H1 (cell line): ENCODE measurements at regions not wholly inside any gene's neighbourhood (a gene's known extent, or its start where the extent isn't known, plus 50 kb on each side); places are given as distances from the start of the nearest gene placed in this dataset.

Experiments
- CTCF ChIA-PET: fragments of 300-600 bp; sonication (Branson Sonifier 250); formaldehyde crosslinking; loops from one replicate; lab custom pipeline; 2021; ENCODE audit not compliant: partially characterized antibody; lab: Charles Lee
- POLR2A ChIA-PET: fragments of 300-600 bp; sonication (Branson Sonifier 250); formaldehyde crosslinking; loops from one replicate; lab custom pipeline; 2021; ENCODE audit warnings: inconsistent platforms; ENCODE audit not compliant: partially characterized antibody; lab: Charles Lee
- DNase-seq, 2 experiments: peaks; one replicate each; pipeline versions ENCODE4 v3.0.0 to v3.0.0-alpha.2; 2010 to 2022; ENCODE audit warnings: low spot score in 2 of 2, low read depth in 1 of 2, mixed read lengths in 1 of 2
- FAIRE-seq: peaks from 2 replicates; lab custom pipeline; 2011; peaks lifted over from hg19 to GRCh38; lab: Jason Lieb, UNC
- H2AFZ ChIP-seq: 2 replicates; pipeline ENCODE4 v1.8.1; 2012; ENCODE audit warnings: low read length, inconsistent platforms
- H2AK5ac ChIP-seq: 2 replicates; pipeline ENCODE4 v1.6.1; 2013; ENCODE audit warnings: low read depth, low read length
- H2BK120ac ChIP-seq: replicated peaks from 2 replicates; pipeline ENCODE3; 2013; ENCODE audit warnings: low read depth, low read length, inconsistent platforms
- H2BK12ac ChIP-seq: 2 replicates; pipeline ENCODE4 v1.6.1; 2013; ENCODE audit warnings: low read depth, low read length
- H2BK15ac ChIP-seq: 2 replicates; pipeline ENCODE4 v1.6.1; 2013; ENCODE audit warnings: low read length
- H2BK20ac ChIP-seq: 2 replicates; pipeline ENCODE4 v1.6.1; 2013; ENCODE audit warnings: low read length
- H2BK5ac ChIP-seq: 2 replicates; pipeline ENCODE4 v1.6.1; 2013; ENCODE audit warnings: low read depth, low read length
- H3K14ac ChIP-seq: 2 replicates; pipeline ENCODE4 v1.6.1; 2013; ENCODE audit warnings: inconsistent platforms; ENCODE audit not compliant: insufficient read length
- H3K18ac ChIP-seq: 2 replicates; pipeline ENCODE4 v1.6.1; 2013; ENCODE audit warnings: low read length; ENCODE audit errors: extremely low read depth
- H3K23ac ChIP-seq: 2 replicates; pipeline ENCODE4 v1.6.1; 2013; ENCODE audit warnings: inconsistent platforms; ENCODE audit not compliant: insufficient read length
- H3K23me2 ChIP-seq: 2 replicates; pipeline ENCODE4 v1.6.1; 2013; ENCODE audit warnings: low read depth, low read length
- H3K27ac ChIP-seq: 2 replicates; pipeline ENCODE4 v1.6.1; 2011; ENCODE audit warnings: low read depth, low read length, inconsistent platforms
- H3K27me3 ChIP-seq, 4 experiments: replicated peaks in 1 of 4; 1 replicate in 1 of 4; 2 replicates in 3 of 4; pipeline versions ENCODE4 v1.6.1 to v1.8.1; 2011 to 2013; ENCODE audit warnings: low read length in 3 of 4, mild to moderate bottlenecking in 3 of 4, inconsistent platforms in 2 of 4, mixed read lengths in 2 of 4, moderate library complexity in 1 of 4; ENCODE audit not compliant: control insufficient read depth in 3 of 4, insufficient read depth in 3 of 4; ENCODE audit errors: extremely low read depth in 1 of 4
- H3K36me3 ChIP-seq, 4 experiments: 2 replicates each; pipeline versions ENCODE4 v1.6.1 to v1.8.1; 2011 to 2013; ENCODE audit warnings: mild to moderate bottlenecking in 4 of 4, low read length in 3 of 4, moderate library complexity in 2 of 4, control low read depth in 1 of 4, inconsistent platforms in 1 of 4; ENCODE audit not compliant: insufficient read depth in 4 of 4, control insufficient read depth in 2 of 4
- H3K4ac ChIP-seq: replicated peaks from 2 replicates; pipeline ENCODE3; 2013; ENCODE audit warnings: low read length, low read depth, mixed read lengths, inconsistent platforms; ENCODE audit not compliant: insufficient read length
- H3K4me1 ChIP-seq, 4 experiments: replicated peaks in 1 of 4; 1 replicate in 1 of 4; 2 replicates in 3 of 4; pipeline versions ENCODE4 v1.6.1 to v1.8.1; 2011 to 2013; ENCODE audit warnings: low read length in 3 of 4, inconsistent platforms in 2 of 4, mixed read lengths in 1 of 4; ENCODE audit not compliant: insufficient read depth in 4 of 4, control insufficient read depth in 3 of 4
- H3K4me2 ChIP-seq, 2 experiments: 2 replicates each; pipeline versions ENCODE4 v1.6.1 to v1.8.1; 2011 to 2013; ENCODE audit warnings: low read depth in 2 of 2, low read length in 2 of 2, control low read depth in 1 of 2, inconsistent platforms in 1 of 2, mild to moderate bottlenecking in 1 of 2; ENCODE audit not compliant: insufficient read depth in 1 of 2
- H3K4me3 ChIP-seq, 4 experiments: fragments of 200-600, 300-600 bp in 1 of 4; sonication (generic), shearing (Covaris generic), sonication (Bioruptor Twin) in 1 of 4; 2 replicates each; pipeline versions ENCODE4 v1.5.1 to v1.8.1; 2011 to 2016; ENCODE audit warnings: low read length in 4 of 4, low read depth in 3 of 4, control low read depth in 2 of 4, inconsistent platforms in 2 of 4, mild to moderate bottlenecking in 2 of 4, mixed read lengths in 1 of 4, moderate library complexity in 1 of 4; ENCODE audit not compliant: insufficient read depth in 2 of 4; ENCODE audit errors: extremely low read depth in 1 of 4
- H3K56ac ChIP-seq: replicated peaks from 2 replicates; pipeline ENCODE3; 2013; ENCODE audit warnings: low read depth, mild to moderate bottlenecking, mixed read lengths, low read length, inconsistent platforms; ENCODE audit not compliant: insufficient read length
- H3K79me1 ChIP-seq: 2 replicates; pipeline ENCODE4 v1.6.1; 2013; ENCODE audit warnings: low read depth, low read length, control low read depth
- H3K79me2 ChIP-seq, 2 experiments: 2 replicates each; pipeline versions ENCODE4 v1.6.1 to v1.8.1; 2012 to 2013; ENCODE audit warnings: low read length in 2 of 2, mild to moderate bottlenecking in 2 of 2, inconsistent platforms in 1 of 2; ENCODE audit not compliant: insufficient read depth in 2 of 2, control insufficient read depth in 1 of 2
- H3K9ac ChIP-seq, 4 experiments: replicated peaks in 1 of 4; 1 replicate in 1 of 4; 2 replicates in 3 of 4; pipeline versions ENCODE4 v1.6.1 to v1.8.1; 2011 to 2013; ENCODE audit warnings: low read depth in 3 of 4, low read length in 3 of 4, control low read depth in 2 of 4, mild to moderate bottlenecking in 2 of 4, moderate library complexity in 2 of 4, inconsistent platforms in 1 of 4; ENCODE audit errors: extremely low read depth in 1 of 4
- H3K9me3 ChIP-seq, 2 experiments: 2 replicates each; pipeline versions ENCODE4 v1.6.1 to v1.8.1; 2012 to 2013; ENCODE audit warnings: mild to moderate bottlenecking in 2 of 2, moderate library complexity in 2 of 2, control low read depth in 1 of 2, inconsistent platforms in 1 of 2, low read depth in 1 of 2, low read length in 1 of 2, mixed read lengths in 1 of 2; ENCODE audit not compliant: insufficient read depth in 2 of 2
- H4K20me1 ChIP-seq, 2 experiments: replicated peaks in 1 of 2; 2 replicates each; pipeline versions ENCODE3 to v1.8.1; 2011 to 2013; ENCODE audit warnings: inconsistent platforms in 2 of 2, low read length in 2 of 2, mild to moderate bottlenecking in 1 of 2; ENCODE audit not compliant: insufficient read depth in 2 of 2, control insufficient read depth in 1 of 2
- H4K5ac ChIP-seq: 2 replicates; pipeline ENCODE4 v1.6.1; 2013; ENCODE audit warnings: low read length, low read depth, mixed read lengths, inconsistent platforms; ENCODE audit not compliant: insufficient read length
- H4K8ac ChIP-seq: 2 replicates; pipeline ENCODE4 v1.8.0; 2013; ENCODE audit warnings: mild to moderate bottlenecking, moderate library complexity, low read length, inconsistent platforms; ENCODE audit not compliant: insufficient read depth; ENCODE audit errors: extremely low read depth
- H4K91ac ChIP-seq: replicated peaks from 2 replicates; pipeline ENCODE3; 2013; ENCODE audit warnings: low read length, mixed read lengths, inconsistent platforms; ENCODE audit not compliant: insufficient read length
- E2F6 ChIP-seq: IDR thresholded peaks from 2 replicates; pipeline ENCODE4 v1.6.1; 2012; ENCODE audit warnings: inconsistent platforms
- whole genome bisulfite sequencing, 2 experiments: shearing (Covaris generic) in 1 of 2; methylation state at CpG; one replicate each; pipeline versions ENCODE4 v1.1.6 to v1.1.7; 2013 to 2015; ENCODE audit warnings: low lambda C conversion rate in 2 of 2, mixed read lengths in 2 of 2, inconsistent platforms in 1 of 2, low coverage in 1 of 2, missing lambda C conversion rate in 1 of 2; ENCODE audit not compliant: insufficient replicate concordance in 2 of 2, insufficient coverage in 1 of 2, insufficient read length in 1 of 2; ENCODE audit errors: extremely low coverage in 1 of 2, missing lambda C conversion rate in 1 of 2; 5-methylcytosine and 5-hydroxymethylcytosine counted together

DNA sequence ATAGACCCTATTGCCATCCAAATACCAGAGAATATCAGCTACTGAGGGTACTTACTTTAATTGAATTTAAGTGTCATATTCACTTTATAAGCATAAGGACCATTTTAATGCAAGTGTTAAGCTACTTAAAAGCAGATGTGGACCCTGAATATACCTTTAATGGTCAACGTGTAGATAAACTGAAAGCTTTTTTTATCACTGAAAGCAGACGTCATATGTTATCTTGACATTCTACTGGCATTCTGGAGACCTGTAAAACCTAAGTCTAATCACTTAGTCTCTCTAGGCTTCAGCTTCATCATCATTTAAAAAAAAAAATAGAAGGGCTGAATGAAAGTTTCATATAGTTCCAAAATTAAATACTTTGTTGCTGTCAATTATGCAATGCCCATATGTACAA, 116.5 kb downstream of the ELAPOR2 start:
- no peak overlapping the region for H3K56ac ChIP-seq
- no peak overlapping the region for H3K9ac ChIP-seq
- no peak overlapping the region for H3K18ac ChIP-seq
- H3K4ac ChIP-seq = no peak overlapping the region
- no peaks in the 10 kb centered on the region for H4K20me1 ChIP-seq
- no peak overlapping the region for H3K4me2 ChIP-seq
- CTCF ChIA-PET = interaction anchor here (0.8 to 4.4 kb wide), 8 partner anchors 14 to 206 kb away, joined by 3 to 44 read pairs (median 4); no protein-coding TSS in a partner anchor
- H3K79me2 ChIP-seq = peaks cover 0 to 4% of the 10 kb centered on the region in 2 experiments; a peak in 1 of 4 replicates
- no peak overlapping the region for H4K8ac ChIP-seq
- H2BK5ac ChIP-seq = no peak overlapping the region
- no peaks in the 10 kb centered on the region for H3K23me2 ChIP-seq
- no peak overlapping the region for H3K14ac ChIP-seq
- no peak overlapping the region for H2BK20ac ChIP-seq
- no peak overlapping the region for H2BK12ac ChIP-seq
- 83% methylated on average over 2 of the region's 2 CpGs; no CpG with 5 or more reads in 1 of the 2 experiments for WGBS, 2 experiments
- DNase-seq = no peak
- H3K23ac ChIP-seq = no peak overlapping the region
- H4K91ac ChIP-seq = no peak overlapping the region
- TF ChIP-seq E2F6 = no peak
- no peak for FAIRE-seq
- no peak overlapping the region for H2BK120ac ChIP-seq
- no peak overlapping the region for H3K4me3 ChIP-seq
- no peak overlapping the region for H3K27ac ChIP-seq
- H3K9me3 ChIP-seq = no peaks in the 10 kb centered on the region
- no peak overlapping the region for H2BK15ac ChIP-seq
- no peak overlapping the region for H4K5ac ChIP-seq
- peaks cover 0 to 6% (median 2%) of the 10 kb centered on the region in 4 experiments; a peak in 4 of 8 replicates for H3K36me3 ChIP-seq
- H2AK5ac ChIP-seq = no peak overlapping the region
- H3K27me3 ChIP-seq = no peaks in the 10 kb centered on the region
- no peak overlapping the region for H2AFZ ChIP-seq
- peaks cover 0 to 5% (median 2%) of the 10 kb centered on the region in 4 experiments; a peak in 2 of 7 replicates for H3K4me1 ChIP-seq
- H3K79me1 ChIP-seq = no peaks in the 10 kb centered on the region
- POLR2A ChIA-PET = interaction anchor here (0.6 kb wide), 1 partner anchor 213 kb away, joined by 3 read pairs; no protein-coding TSS in a partner anchor
